ENCODE measurements at regions not wholly inside any gene's neighbourhood (a gene's known extent, or its start where the extent isn't known, plus 50 kb on each side); places are given as distances from the start of the nearest gene placed in this dataset.
A peak's percentile ranks its signal among the peaks of the same experiment; 100 is the strongest.

GRCh38 chr7:130894146-130894908 is 160.3 kb upstream of the KLF14 start:
- peak overlapping the region; percentile 94 for H3K27ac ChIP-seq (ENCODE audit: low read depth, low read length)
- peaks cover 68 to 76% (median 70%) of the 10 kb centered on the region in 3 donors for H3K4me1 ChIP-seq (ENCODE audit: control insufficient read depth in 3 of 3, insufficient read depth in 3 of 3, low read length in 3 of 3)
- H3K36me3 ChIP-seq (ENCODE audit: control insufficient read depth in 3 of 3, insufficient read depth in 3 of 3, low read length in 3 of 3), result peaks cover 10 to 25% (median 14%) of the 10 kb centered on the region in 3 donors
- no peaks in the 10 kb centered on the region for H3K9me3 ChIP-seq (ENCODE audit: control insufficient read depth in 3 of 3, low read length in 3 of 3)
- peak overlapping the region; percentile 68 to 75 (median 70) for H3K9ac ChIP-seq (ENCODE audit: low read depth in 1 of 3, low read length in 3 of 3)
- H3K27me3 ChIP-seq (ENCODE audit: control insufficient read depth in 3 of 3, insufficient read depth in 3 of 3, low read length in 3 of 3), result no peaks in the 10 kb centered on the region
- H3K4me3 ChIP-seq (ENCODE audit: low read length in 3 of 3), result peak overlapping the region in 2 of 3 donors; percentile 38

- peaks cover 10 to 27% (median 14%) of the 10 kb centered on the region in 3 donors for H3K36me3 ChIP-seq (ENCODE audit: control insufficient read depth in 3 of 3, insufficient read depth in 3 of 3, low read length in 3 of 3)
- no peaks in the 10 kb centered on the region for H3K27me3 ChIP-seq (ENCODE audit: control insufficient read depth in 3 of 3, insufficient read depth in 3 of 3, low read length in 3 of 3)
- peak overlapping the region; percentile 55 to 61 (median 57) for H3K9ac ChIP-seq (ENCODE audit: low read depth in 1 of 3, low read length in 3 of 3)
- H3K4me3 ChIP-seq (ENCODE audit: low read length in 3 of 3), result peak overlapping the region in 1 of 3 donors; percentile 38
- peak overlapping the region; percentile 94 for H3K27ac ChIP-seq (ENCODE audit: low read depth, low read length)
- H3K4me1 ChIP-seq (ENCODE audit: control insufficient read depth in 3 of 3, insufficient read depth in 3 of 3, low read length in 3 of 3), result peaks cover 75 to 83% (median 77%) of the 10 kb centered on the region in 3 donors
- H3K9me3 ChIP-seq (ENCODE audit: control insufficient read depth in 3 of 3, low read length in 3 of 3), result no peaks in the 10 kb centered on the region
Observed at GRCh38 chr7:130894909-130895750, 161.1 kb upstream of the KLF14 start.

- Histone ChIP-seq H3K9ac (ENCODE audit: low read depth in 1 of 3, low read length in 3 of 3) (peak overlapping the region; percentile 47 to 61 (median 55)), H3K36me3 (ENCODE audit: control insufficient read depth in 3 of 3, insufficient read depth in 3 of 3, low read length in 3 of 3) (peaks cover 5 to 27% (median 14%) of the 10 kb centered on the region in 3 donors), H3K9me3 (ENCODE audit: control insufficient read depth in 3 of 3, low read length in 3 of 3) (no peaks in the 10 kb centered on the region), H3K4me1 (ENCODE audit: control insufficient read depth in 3 of 3, insufficient read depth in 3 of 3, low read length in 3 of 3) (peaks cover 76 to 83% (median 77%) of the 10 kb centered on the region in 3 donors), H3K27me3 (ENCODE audit: control insufficient read depth in 3 of 3, insufficient read depth in 3 of 3, low read length in 3 of 3) (no peaks in the 10 kb centered on the region), H3K4me3 (ENCODE audit: low read length in 3 of 3) (no peak overlapping the region), H3K27ac (ENCODE audit: low read depth, low read length) (peak overlapping the region; percentile 94)
Observed at GRCh38 chr7:130896051-130896881, 162.3 kb upstream of the KLF14 start.

GRCh38 chr7:130896898-130897514 is 163.0 kb upstream of the KLF14 start:
- peak overlapping the region; percentile 15 to 61 (median 55) for H3K9ac ChIP-seq (ENCODE audit: low read depth in 1 of 3, low read length in 3 of 3)
- H3K4me3 ChIP-seq (ENCODE audit: low read length in 3 of 3), result no peak overlapping the region
- H3K27ac ChIP-seq (ENCODE audit: low read depth, low read length), result peak overlapping the region; percentile 94
- no peaks in the 10 kb centered on the region for H3K27me3 ChIP-seq (ENCODE audit: control insufficient read depth in 3 of 3, insufficient read depth in 3 of 3, low read length in 3 of 3)
- H3K36me3 ChIP-seq (ENCODE audit: control insufficient read depth in 3 of 3, insufficient read depth in 3 of 3, low read length in 3 of 3), result peaks cover 5 to 27% (median 14%) of the 10 kb centered on the region in 3 donors
- peaks cover 79 to 87% (median 80%) of the 10 kb centered on the region in 3 donors for H3K4me1 ChIP-seq (ENCODE audit: control insufficient read depth in 3 of 3, insufficient read depth in 3 of 3, low read length in 3 of 3)
- H3K9me3 ChIP-seq (ENCODE audit: control insufficient read depth in 3 of 3, low read length in 3 of 3), result no peaks in the 10 kb centered on the region

- Histone ChIP-seq H3K27ac (ENCODE audit: low read depth, low read length) (peak overlapping the region; percentile 94), H3K36me3 (ENCODE audit: control insufficient read depth in 3 of 3, insufficient read depth in 3 of 3, low read length in 3 of 3) (peaks cover 5 to 27% (median 14%) of the 10 kb centered on the region in 3 donors), H3K4me3 (ENCODE audit: low read length in 3 of 3) (no peak overlapping the region), H3K27me3 (ENCODE audit: control insufficient read depth in 3 of 3, insufficient read depth in 3 of 3, low read length in 3 of 3) (no peaks in the 10 kb centered on the region), H3K4me1 (ENCODE audit: control insufficient read depth in 3 of 3, insufficient read depth in 3 of 3, low read length in 3 of 3) (peaks cover 86 to 89% (median 87%) of the 10 kb centered on the region in 3 donors), H3K9me3 (ENCODE audit: control insufficient read depth in 3 of 3, low read length in 3 of 3) (no peaks in the 10 kb centered on the region), H3K9ac (ENCODE audit: low read depth in 1 of 3, low read length in 3 of 3) (peak overlapping the region; percentile 15 to 61 (median 47))
Observed at GRCh38 chr7:130897515-130898419, 163.8 kb upstream of the KLF14 start.

- Histone ChIP-seq H3K4me1 (ENCODE audit: control insufficient read depth in 3 of 3, insufficient read depth in 3 of 3, low read length in 3 of 3) (peaks cover 87 to 97% (median 93%) of the 10 kb centered on the region in 3 donors), H3K4me3 (ENCODE audit: low read length in 3 of 3) (no peak overlapping the region), H3K36me3 (ENCODE audit: control insufficient read depth in 3 of 3, insufficient read depth in 3 of 3, low read length in 3 of 3) (peaks cover 5 to 27% (median 14%) of the 10 kb centered on the region in 3 donors)
Observed at GRCh38 chr7:130899071-130899560, 165.1 kb upstream of the KLF14 start.

GRCh38 chr7:130899638-130900401 is 165.8 kb upstream of the KLF14 start:
- Histone ChIP-seq H3K36me3 (ENCODE audit: control insufficient read depth in 3 of 3, insufficient read depth in 3 of 3, low read length in 3 of 3) (peaks cover 5 to 27% (median 14%) of the 10 kb centered on the region in 3 donors), H3K9ac (ENCODE audit: low read depth in 1 of 3, low read length in 3 of 3) (peak overlapping the region; percentile 38 to 69 (median 54)), H3K27ac (ENCODE audit: low read depth, low read length) (peak overlapping the region; percentile 94), H3K4me1 (ENCODE audit: control insufficient read depth in 3 of 3, insufficient read depth in 3 of 3, low read length in 3 of 3) (peaks cover 87 to 97% (median 93%) of the 10 kb centered on the region in 3 donors), H3K4me3 (ENCODE audit: low read length in 3 of 3) (no peak overlapping the region), H3K27me3 (ENCODE audit: control insufficient read depth in 3 of 3, insufficient read depth in 3 of 3, low read length in 3 of 3) (no peaks in the 10 kb centered on the region), H3K9me3 (ENCODE audit: control insufficient read depth in 3 of 3, low read length in 3 of 3) (no peaks in the 10 kb centered on the region)

More at GRCh38 chr7:130899071-130899560, 165.1 kb upstream of the KLF14 start:
- peak overlapping the region in 1 of 3 donors; percentile 30 for H3K9ac ChIP-seq (ENCODE audit: low read depth in 1 of 3, low read length in 3 of 3)
- peak overlapping the region; percentile 94 for H3K27ac ChIP-seq (ENCODE audit: low read depth, low read length)
- H3K9me3 ChIP-seq (ENCODE audit: control insufficient read depth in 3 of 3, low read length in 3 of 3), result no peaks in the 10 kb centered on the region
- no peaks in the 10 kb centered on the region for H3K27me3 ChIP-seq (ENCODE audit: control insufficient read depth in 3 of 3, insufficient read depth in 3 of 3, low read length in 3 of 3)
